ENCODE measurements at regions not wholly inside any gene's neighbourhood (a gene's known extent, or its start where the extent isn't known, plus 50 kb on each side); places are given as distances from the start of the nearest gene placed in this dataset.
"Not testable (repeated sequence)": the region's sequence is repeated elsewhere in the genome, so short reads cannot be mapped to it uniquely, and the experiment has no call there.

DNA sequence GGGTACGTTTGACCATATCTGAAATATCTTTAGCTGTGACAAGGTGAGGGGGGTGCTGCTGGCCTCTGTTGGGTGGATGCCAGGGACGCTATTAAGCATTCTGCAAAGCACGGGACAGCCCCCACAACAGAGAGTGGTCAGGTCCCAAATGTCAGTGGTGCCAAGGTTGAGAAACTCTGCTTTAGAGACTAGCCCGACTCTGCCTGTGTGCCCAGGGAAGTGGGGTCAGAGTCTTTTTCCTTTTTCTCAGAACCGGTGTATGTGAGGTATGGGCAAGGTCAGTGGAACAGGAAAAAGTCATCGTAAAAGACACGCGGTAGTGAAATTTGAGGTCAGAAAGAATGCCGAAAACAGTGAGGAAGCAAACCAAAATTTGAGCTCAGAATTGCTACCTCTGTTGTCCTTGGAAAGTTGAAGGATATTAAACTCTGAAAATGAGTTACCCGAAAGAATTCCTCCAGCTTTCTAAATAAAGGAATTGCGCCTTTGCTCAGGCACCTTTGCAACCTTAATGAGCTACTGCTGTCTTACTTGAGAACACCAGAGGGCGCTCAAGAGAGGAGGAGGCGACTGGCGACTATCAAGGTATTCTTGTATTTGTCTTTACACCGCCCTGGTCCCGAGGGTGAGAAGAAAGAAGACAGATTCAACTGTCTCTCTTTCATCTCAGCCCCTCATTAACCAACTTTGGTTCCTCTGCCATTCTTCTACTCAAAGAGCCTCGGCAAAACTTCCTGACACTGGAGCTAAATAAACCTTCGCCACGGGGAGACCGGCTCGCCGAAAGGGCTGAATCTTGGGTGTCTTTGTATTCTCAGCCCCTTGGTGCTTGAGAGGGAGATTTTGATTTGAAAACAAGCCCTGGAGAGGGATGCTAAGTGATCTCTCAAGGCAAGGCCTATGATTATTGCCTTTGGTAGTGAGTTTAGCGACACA lies 85.4 kb upstream of the OLIG2 start:
- peak; percentile 55 for DNase-seq

DNA sequence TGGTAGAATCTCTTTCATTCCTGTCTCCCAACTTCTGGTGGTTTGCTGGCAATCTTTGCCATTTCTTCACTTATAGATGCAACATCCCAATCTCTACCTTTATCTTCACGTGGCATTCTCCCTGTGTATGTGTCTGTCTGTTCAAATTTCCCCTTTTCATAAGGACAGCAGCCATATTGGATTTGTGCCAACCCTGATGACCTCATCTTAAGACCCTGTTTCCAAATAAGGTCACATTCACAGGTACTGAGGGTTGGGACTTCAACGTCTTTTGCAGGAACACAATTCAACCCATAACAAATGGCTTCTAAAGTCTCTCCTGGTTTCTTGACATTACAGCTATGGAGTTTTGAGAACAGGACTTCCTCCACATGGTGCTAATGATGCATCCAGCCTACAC lies 84.5 kb upstream of the OLIG2 start:
- no peak for DNase-seq

DNA sequence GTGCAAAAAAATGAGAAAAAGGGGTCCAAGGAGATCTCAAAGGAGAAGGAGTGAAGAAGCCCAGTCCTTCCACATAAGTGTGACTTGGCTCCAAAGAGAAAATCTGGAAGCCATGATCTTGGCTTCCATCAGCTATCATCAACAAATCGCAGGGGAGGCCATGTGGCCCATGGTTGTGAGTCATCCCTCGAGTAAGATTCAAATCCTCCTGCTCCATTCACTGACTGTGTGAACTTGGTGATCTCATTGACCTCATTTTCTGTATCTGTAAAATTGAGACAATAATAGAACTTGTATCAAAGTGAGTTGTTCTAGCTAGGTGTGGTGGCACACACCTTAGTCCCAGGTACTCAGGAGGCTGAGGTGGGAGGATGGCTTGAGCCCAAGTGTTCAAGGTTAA lies 79.1 kb upstream of the OLIG2 start:
- DNase-seq = peak; percentile 10

- DNase-seq = no peak
Measured at GRCh38 chr21:32947736-32948135, 78.0 kb upstream of the OLIG2 start.

GRCh38 chr21:32949701-32950100 lies 76.0 kb upstream of the OLIG2 start:
- no peak for DNase-seq

DNA sequence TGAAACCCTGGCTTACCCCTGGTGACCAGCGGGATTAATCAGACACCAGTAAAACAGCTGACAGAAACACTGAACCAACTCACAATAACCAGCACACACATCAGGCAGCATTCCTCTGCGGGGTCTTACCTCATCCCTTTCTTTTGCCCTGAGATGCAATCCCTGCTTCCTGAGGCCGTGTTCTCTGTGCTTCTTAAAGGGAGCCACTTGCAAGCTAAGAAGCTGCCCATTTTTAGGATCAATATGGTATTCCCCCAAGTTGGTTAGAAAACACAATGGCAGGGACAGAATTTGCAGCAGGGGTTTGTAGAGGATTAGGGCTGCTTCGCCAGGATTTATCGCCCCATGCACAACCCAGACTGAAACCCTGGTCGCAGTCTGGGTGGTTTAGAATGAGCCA lies 74.7 kb upstream of the OLIG2 start:
- no peak for DNase-seq

GRCh38 chr21:32954353-32954752 lies 71.4 kb upstream of the OLIG2 start:
- DNase-seq = no peak

DNA sequence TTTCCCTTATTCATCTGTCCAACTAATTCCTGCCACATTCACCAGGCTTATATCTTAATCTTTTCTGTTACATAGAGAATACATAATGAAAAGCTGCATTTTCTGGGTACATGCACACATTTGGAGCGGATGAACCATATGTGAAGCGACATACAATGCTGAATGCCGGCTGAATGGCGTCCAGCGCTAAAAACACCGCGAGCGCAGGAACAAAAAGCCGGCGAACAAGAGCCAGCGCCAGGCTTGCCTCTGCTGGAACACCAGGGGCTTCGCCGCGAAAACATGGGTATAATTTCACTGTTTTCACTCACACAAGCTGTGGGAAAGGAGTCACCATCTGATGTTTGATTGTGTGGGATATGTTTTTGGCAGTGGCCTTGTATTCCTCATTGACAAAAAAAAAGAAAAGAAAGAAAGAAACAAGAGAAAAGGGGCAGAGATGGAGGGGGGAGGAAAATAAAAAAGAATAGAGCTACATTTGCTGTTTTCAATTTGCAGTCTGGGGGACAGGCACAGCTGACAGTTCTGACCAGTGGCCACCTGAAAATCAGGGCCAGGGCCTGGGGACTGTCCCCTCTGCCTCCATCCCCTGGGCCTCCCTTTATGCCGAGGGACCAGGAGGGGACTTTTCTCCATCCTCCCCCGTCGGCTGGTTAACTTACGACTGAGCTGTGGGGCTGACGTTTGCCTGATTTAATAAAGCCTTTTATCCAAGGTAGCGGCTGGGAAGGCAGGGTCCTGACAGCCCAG lies 70.2 kb upstream of the OLIG2 start:
- DNase-seq = no peak

DNA sequence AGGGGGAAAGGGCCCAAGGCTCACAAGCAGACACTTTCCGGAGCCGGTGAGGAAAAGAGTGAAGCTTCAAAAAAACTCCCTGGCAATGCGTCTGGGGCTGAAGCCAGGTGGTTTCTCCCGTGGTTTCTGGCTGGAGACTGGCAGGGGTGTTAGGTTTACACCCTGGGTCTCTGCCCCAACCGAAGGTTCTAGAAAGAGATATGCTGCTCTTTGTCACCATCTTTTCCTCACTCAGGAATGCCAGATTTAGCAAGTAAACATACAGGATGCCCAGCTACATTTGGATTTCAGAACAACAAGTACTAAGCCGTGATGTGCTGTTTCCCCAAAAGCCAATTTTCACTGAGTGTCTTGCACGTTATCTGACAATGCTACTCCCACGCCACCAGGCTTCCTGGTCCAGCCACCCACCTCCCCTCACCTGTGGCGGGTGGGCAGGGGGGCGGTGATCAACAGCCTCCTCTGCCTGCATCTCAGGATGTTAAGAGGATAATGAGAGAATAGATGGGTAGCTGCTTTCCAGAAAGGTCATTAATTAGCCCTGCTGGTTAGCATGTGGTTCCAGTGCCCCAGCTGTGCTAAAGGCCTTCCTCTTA lies 69.6 kb upstream of the OLIG2 start:
- DNase-seq = no peak

- DNase-seq = no peak
Measured at GRCh38 chr21:32957545-32957944, 68.2 kb upstream of the OLIG2 start.

GRCh38 chr21:32958288-32959002 lies 67.3 kb upstream of the OLIG2 start:
- DNase-seq = no peak

- no peak for DNase-seq
Measured at GRCh38 chr21:32962268-32962667, 63.5 kb upstream of the OLIG2 start.

DNA sequence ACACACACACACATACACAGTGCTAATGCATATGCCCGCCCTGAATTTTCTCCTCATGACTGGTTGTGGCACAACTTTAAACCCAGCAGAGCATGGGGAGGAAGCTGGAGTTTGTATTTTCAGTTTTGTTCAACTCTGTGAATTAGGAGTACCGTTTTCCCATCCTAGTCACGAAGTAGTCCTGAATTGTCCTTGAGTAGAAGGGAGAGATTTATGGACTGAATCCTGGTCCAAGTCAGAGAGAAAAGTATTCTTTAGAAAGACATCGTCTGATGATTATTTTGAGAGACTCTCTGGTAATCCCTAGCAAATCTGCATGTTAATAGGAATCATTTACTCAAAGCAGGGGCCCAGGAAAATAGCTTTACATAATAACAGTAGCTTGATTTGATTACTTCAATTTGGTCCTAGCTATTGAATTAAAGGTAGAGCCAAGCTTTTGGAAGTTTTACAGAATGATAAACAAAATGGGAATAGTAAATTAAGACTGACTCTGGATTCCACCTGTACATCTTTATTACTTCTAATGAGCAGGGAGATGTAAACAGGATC lies 60.5 kb upstream of the OLIG2 start:
- no peak for DNase-seq

DNA sequence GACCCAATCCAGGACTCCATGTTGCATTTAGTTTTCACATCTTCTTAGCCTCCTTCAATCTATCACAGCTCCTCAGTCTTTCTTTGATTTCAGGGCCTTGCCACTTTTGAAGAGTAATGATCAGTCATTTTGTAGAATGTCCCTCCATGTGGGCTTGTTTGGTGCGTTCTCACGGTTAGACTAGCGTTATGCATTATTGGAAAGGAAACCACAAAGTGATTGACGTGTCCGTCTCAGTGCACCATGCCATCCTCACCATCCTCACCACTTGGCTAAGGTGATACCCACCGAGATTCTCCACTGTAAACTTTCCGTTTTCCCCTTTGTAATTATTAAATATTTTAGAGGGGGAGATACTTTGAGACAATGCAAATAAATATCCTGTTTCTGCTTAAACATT lies 59.6 kb upstream of the OLIG2 start:
- DNase-seq = no peak

DNA sequence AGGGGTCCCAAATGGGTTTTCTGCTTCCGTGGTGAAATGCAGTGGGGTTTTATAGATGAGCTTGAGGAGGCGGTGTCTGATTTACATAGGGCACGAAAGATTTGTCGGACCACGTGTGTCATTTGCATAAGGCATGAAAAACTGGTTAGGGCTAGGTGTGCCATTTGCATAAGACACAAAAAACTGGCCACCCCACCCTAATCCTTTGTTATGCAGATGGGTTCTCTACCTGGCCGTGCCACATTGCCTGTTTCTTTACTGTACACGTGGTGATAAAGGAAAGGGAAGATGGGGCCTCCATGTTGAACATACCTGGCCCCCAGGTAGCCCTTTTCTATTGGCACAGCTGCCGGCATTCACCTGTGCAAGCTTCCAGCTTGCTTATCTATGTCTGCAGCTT lies 57.6 kb upstream of the OLIG2 start:
- not testable (repeated sequence) for DNase-seq

DNA sequence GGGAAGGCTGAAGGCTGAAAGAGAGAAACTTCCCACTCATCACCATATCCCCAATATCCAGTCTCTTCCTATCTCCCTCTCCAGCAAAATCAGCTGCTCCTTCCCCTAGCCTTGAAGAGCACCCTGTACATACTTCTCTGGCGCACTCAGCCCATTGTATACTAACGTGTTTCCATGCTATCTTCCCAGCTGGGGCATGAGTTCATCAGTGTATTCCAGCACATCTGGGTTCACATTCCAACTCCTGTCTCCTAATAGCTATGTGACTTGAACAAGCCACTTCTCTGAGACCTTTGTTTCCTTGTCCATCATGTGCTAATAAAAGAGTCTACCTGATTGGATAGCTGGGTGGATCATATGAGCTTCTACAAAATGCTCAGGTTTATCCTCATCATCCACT lies 51.1 kb upstream of the OLIG2 start:
- no peak for DNase-seq

GRCh38 chr21:32975811-32976431 lies 49.8 kb upstream of the OLIG2 start:
- no peak for DNase-seq

Data from activated CD4-positive, alpha-beta T cell treated with anti-CD3 and anti-CD28 coated beads for 48 hours (primary cell).